Calu3 (cell line): ENCODE measurements at regions not wholly inside any gene's neighbourhood (a gene's known extent, or its start where the extent isn't known, plus 50 kb on each side); places are given as distances from the start of the nearest gene placed in this dataset.

Experiments used
- BruUV-seq: library from RNA; stranded (reverse); fragments of 400-500 nt; replicated peaks from 2 replicates; lab custom pipeline; 2021; lab: Mats Ljungman, UMichigan
- CTCF ChIA-PET: fragments of 300-600 bp; sonication (Branson Sonifier 250); formaldehyde crosslinking; loops from one replicate; lab custom pipeline; 2022; ENCODE audit warnings: antibody characterized with exemption; lab: Charles Lee
- DNase-seq: peaks from one replicate; pipeline ENCODE4 v3.0.0; 2022
- H3K27ac Mint-ChIP-seq: one replicate; pipeline ENCODE4 v1.8.0; 2022; ENCODE audit warnings: mixed read lengths; ENCODE audit not compliant: unreplicated experiment
- H3K27me3 Mint-ChIP-seq: one replicate; pipeline ENCODE4 v1.8.0; 2022; ENCODE audit warnings: mixed read lengths; ENCODE audit not compliant: unreplicated experiment
- H3K36me3 Mint-ChIP-seq: one replicate; pipeline ENCODE4 v1.8.0; 2022; ENCODE audit warnings: mild to moderate bottlenecking, moderate library complexity, mixed read lengths; ENCODE audit not compliant: insufficient read depth, unreplicated experiment
- H3K4me1 Mint-ChIP-seq: one replicate; pipeline ENCODE4 v1.8.0; 2022; ENCODE audit warnings: mild to moderate bottlenecking, low read depth, mixed read lengths; ENCODE audit not compliant: unreplicated experiment
- H3K4me3 Mint-ChIP-seq: one replicate; pipeline ENCODE4 v1.8.0; 2022; ENCODE audit warnings: mild to moderate bottlenecking, low read depth, moderate library complexity, mixed read lengths; ENCODE audit not compliant: unreplicated experiment
- H3K9me3 Mint-ChIP-seq: one replicate; pipeline ENCODE4 v1.8.0; 2022; ENCODE audit warnings: low read depth, mixed read lengths; ENCODE audit not compliant: unreplicated experiment
- CTCF ChIP-seq: fragments of 200-600 bp; IDR thresholded peaks from one replicate; pipeline ENCODE4 v1.8.0; 2022; ENCODE audit warnings: antibody characterized with exemption; ENCODE audit not compliant: unreplicated experiment
- intact Hi-C: fragments of 100-400 bp; cut with micrococcal nuclease; formaldehyde crosslinking; loops from one replicate; pipeline ENCODE4 v1.10.0; 2022; ENCODE audit not compliant: unreplicated experiment

- DNase-seq: no peak
- CTCF ChIA-PET: interaction anchor here (0.8 kb wide), 1 partner anchor 110 kb away, joined by 3 read pairs; no protein-coding TSS in a partner anchor
- BruUV-seq: no TSS peak
- Mint-ChIP-seq H3K27ac (no peak overlapping the region), H3K9me3 (no peaks in the 10 kb centered on the region), H3K27me3 (no peaks in the 10 kb centered on the region), H3K4me1 (no peaks in the 10 kb centered on the region), H3K36me3 (no peaks in the 10 kb centered on the region), H3K4me3 (no peak overlapping the region)
- intact Hi-C loops: no loop called here
- TF ChIP-seq CTCF: no peak
Observed at GRCh38 chr10:3578159-3578558, 206.8 kb downstream of the KLF6 start.

- Mint-ChIP-seq H3K9me3 (no peaks in the 10 kb centered on the region), H3K27me3 (no peaks in the 10 kb centered on the region), H3K4me1 (no peaks in the 10 kb centered on the region), H3K36me3 (no peaks in the 10 kb centered on the region), H3K4me3 (no peak overlapping the region), H3K27ac (no peak overlapping the region)
- no peak for DNase-seq
- intact Hi-C loops: no loop called here
- TF ChIP-seq CTCF: no peak
- CTCF ChIA-PET: no interaction called here
- no TSS peak for BruUV-seq
Observed at GRCh38 chr10:3574451-3574850, 210.6 kb downstream of the KLF6 start.

- no peaks in the 10 kb centered on the region for H3K27me3 Mint-ChIP-seq
- no peak for TF ChIP-seq CTCF
Observed at GRCh38 chr10:3573498-3573897, 211.5 kb downstream of the KLF6 start.

GRCh38 chr10:3571310-3571825 is 213.6 kb downstream of the KLF6 start:
- DNase-seq: no peak
- Mint-ChIP-seq H3K9me3 (no peaks in the 10 kb centered on the region), H3K4me1 (no peaks in the 10 kb centered on the region), H3K36me3 (no peaks in the 10 kb centered on the region), H3K27me3 (no peaks in the 10 kb centered on the region), H3K27ac (no peak overlapping the region), H3K4me3 (no peak overlapping the region)
- CTCF ChIA-PET: no interaction called here
- BruUV-seq: no TSS peak
- intact Hi-C loops: no loop called here
- TF ChIP-seq CTCF: no peak

More at GRCh38 chr10:3573498-3573897, 211.5 kb downstream of the KLF6 start:
- H3K9me3 Mint-ChIP-seq: no peaks in the 10 kb centered on the region
- no peaks in the 10 kb centered on the region for H3K36me3 Mint-ChIP-seq
- CTCF ChIA-PET: no interaction called here
- no TSS peak for BruUV-seq
- H3K4me3 Mint-ChIP-seq: no peak overlapping the region
- DNase-seq: no peak
- no peak overlapping the region for H3K27ac Mint-ChIP-seq
- no peaks in the 10 kb centered on the region for H3K4me1 Mint-ChIP-seq
- intact Hi-C loops: no loop called here
